H1 (cell line): ENCODE measurements at regions not wholly inside any gene's neighbourhood (a gene's known extent, or its start where the extent isn't known, plus 50 kb on each side); places are given as distances from the start of the nearest gene placed in this dataset.

Experiments
- CTCF ChIA-PET: fragments of 300-600 bp; sonication (Branson Sonifier 250); formaldehyde crosslinking; loops from one replicate; lab custom pipeline; 2021; ENCODE audit not compliant: partially characterized antibody; lab: Charles Lee
- POLR2A ChIA-PET: fragments of 300-600 bp; sonication (Branson Sonifier 250); formaldehyde crosslinking; loops from one replicate; lab custom pipeline; 2021; ENCODE audit warnings: inconsistent platforms; ENCODE audit not compliant: partially characterized antibody; lab: Charles Lee
- DNase-seq, 2 experiments: peaks; one replicate each; pipeline versions ENCODE4 v3.0.0 to v3.0.0-alpha.2; 2010 to 2022; ENCODE audit warnings: low spot score in 2 of 2, low read depth in 1 of 2, mixed read lengths in 1 of 2
- FAIRE-seq: peaks from 2 replicates; lab custom pipeline; 2011; peaks lifted over from hg19 to GRCh38; lab: Jason Lieb, UNC
- H2AFZ ChIP-seq: 2 replicates; pipeline ENCODE4 v1.8.1; 2012; ENCODE audit warnings: low read length, inconsistent platforms
- H2AK5ac ChIP-seq: 2 replicates; pipeline ENCODE4 v1.6.1; 2013; ENCODE audit warnings: low read depth, low read length
- H2BK120ac ChIP-seq: replicated peaks from 2 replicates; pipeline ENCODE3; 2013; ENCODE audit warnings: low read depth, low read length, inconsistent platforms
- H2BK12ac ChIP-seq: 2 replicates; pipeline ENCODE4 v1.6.1; 2013; ENCODE audit warnings: low read depth, low read length
- H2BK15ac ChIP-seq: 2 replicates; pipeline ENCODE4 v1.6.1; 2013; ENCODE audit warnings: low read length
- H2BK20ac ChIP-seq: 2 replicates; pipeline ENCODE4 v1.6.1; 2013; ENCODE audit warnings: low read length
- H2BK5ac ChIP-seq: 2 replicates; pipeline ENCODE4 v1.6.1; 2013; ENCODE audit warnings: low read depth, low read length
- H3K14ac ChIP-seq: 2 replicates; pipeline ENCODE4 v1.6.1; 2013; ENCODE audit warnings: inconsistent platforms; ENCODE audit not compliant: insufficient read length
- H3K18ac ChIP-seq: 2 replicates; pipeline ENCODE4 v1.6.1; 2013; ENCODE audit warnings: low read length; ENCODE audit errors: extremely low read depth
- H3K23ac ChIP-seq: 2 replicates; pipeline ENCODE4 v1.6.1; 2013; ENCODE audit warnings: inconsistent platforms; ENCODE audit not compliant: insufficient read length
- H3K23me2 ChIP-seq: 2 replicates; pipeline ENCODE4 v1.6.1; 2013; ENCODE audit warnings: low read depth, low read length
- H3K27ac ChIP-seq: 2 replicates; pipeline ENCODE4 v1.6.1; 2011; ENCODE audit warnings: low read depth, low read length, inconsistent platforms
- H3K27me3 ChIP-seq, 4 experiments: replicated peaks in 1 of 4; 1 replicate in 1 of 4; 2 replicates in 3 of 4; pipeline versions ENCODE4 v1.6.1 to v1.8.1; 2011 to 2013; ENCODE audit warnings: low read length in 3 of 4, mild to moderate bottlenecking in 3 of 4, inconsistent platforms in 2 of 4, mixed read lengths in 2 of 4, moderate library complexity in 1 of 4; ENCODE audit not compliant: control insufficient read depth in 3 of 4, insufficient read depth in 3 of 4; ENCODE audit errors: extremely low read depth in 1 of 4
- H3K36me3 ChIP-seq, 4 experiments: 2 replicates each; pipeline versions ENCODE4 v1.6.1 to v1.8.1; 2011 to 2013; ENCODE audit warnings: mild to moderate bottlenecking in 4 of 4, low read length in 3 of 4, moderate library complexity in 2 of 4, control low read depth in 1 of 4, inconsistent platforms in 1 of 4; ENCODE audit not compliant: insufficient read depth in 4 of 4, control insufficient read depth in 2 of 4
- H3K4ac ChIP-seq: replicated peaks from 2 replicates; pipeline ENCODE3; 2013; ENCODE audit warnings: low read length, low read depth, mixed read lengths, inconsistent platforms; ENCODE audit not compliant: insufficient read length
- H3K4me1 ChIP-seq, 4 experiments: replicated peaks in 1 of 4; 1 replicate in 1 of 4; 2 replicates in 3 of 4; pipeline versions ENCODE4 v1.6.1 to v1.8.1; 2011 to 2013; ENCODE audit warnings: low read length in 3 of 4, inconsistent platforms in 2 of 4, mixed read lengths in 1 of 4; ENCODE audit not compliant: insufficient read depth in 4 of 4, control insufficient read depth in 3 of 4
- H3K4me2 ChIP-seq, 2 experiments: 2 replicates each; pipeline versions ENCODE4 v1.6.1 to v1.8.1; 2011 to 2013; ENCODE audit warnings: low read depth in 2 of 2, low read length in 2 of 2, control low read depth in 1 of 2, inconsistent platforms in 1 of 2, mild to moderate bottlenecking in 1 of 2; ENCODE audit not compliant: insufficient read depth in 1 of 2
- H3K4me3 ChIP-seq, 4 experiments: fragments of 200-600, 300-600 bp in 1 of 4; sonication (generic), shearing (Covaris generic), sonication (Bioruptor Twin) in 1 of 4; 2 replicates each; pipeline versions ENCODE4 v1.5.1 to v1.8.1; 2011 to 2016; ENCODE audit warnings: low read length in 4 of 4, low read depth in 3 of 4, control low read depth in 2 of 4, inconsistent platforms in 2 of 4, mild to moderate bottlenecking in 2 of 4, mixed read lengths in 1 of 4, moderate library complexity in 1 of 4; ENCODE audit not compliant: insufficient read depth in 2 of 4; ENCODE audit errors: extremely low read depth in 1 of 4
- H3K56ac ChIP-seq: replicated peaks from 2 replicates; pipeline ENCODE3; 2013; ENCODE audit warnings: low read depth, mild to moderate bottlenecking, mixed read lengths, low read length, inconsistent platforms; ENCODE audit not compliant: insufficient read length
- H3K79me1 ChIP-seq: 2 replicates; pipeline ENCODE4 v1.6.1; 2013; ENCODE audit warnings: low read depth, low read length, control low read depth
- H3K79me2 ChIP-seq, 2 experiments: 2 replicates each; pipeline versions ENCODE4 v1.6.1 to v1.8.1; 2012 to 2013; ENCODE audit warnings: low read length in 2 of 2, mild to moderate bottlenecking in 2 of 2, inconsistent platforms in 1 of 2; ENCODE audit not compliant: insufficient read depth in 2 of 2, control insufficient read depth in 1 of 2
- H3K9ac ChIP-seq, 4 experiments: replicated peaks in 1 of 4; 1 replicate in 1 of 4; 2 replicates in 3 of 4; pipeline versions ENCODE4 v1.6.1 to v1.8.1; 2011 to 2013; ENCODE audit warnings: low read depth in 3 of 4, low read length in 3 of 4, control low read depth in 2 of 4, mild to moderate bottlenecking in 2 of 4, moderate library complexity in 2 of 4, inconsistent platforms in 1 of 4; ENCODE audit errors: extremely low read depth in 1 of 4
- H3K9me3 ChIP-seq, 2 experiments: 2 replicates each; pipeline versions ENCODE4 v1.6.1 to v1.8.1; 2012 to 2013; ENCODE audit warnings: mild to moderate bottlenecking in 2 of 2, moderate library complexity in 2 of 2, control low read depth in 1 of 2, inconsistent platforms in 1 of 2, low read depth in 1 of 2, low read length in 1 of 2, mixed read lengths in 1 of 2; ENCODE audit not compliant: insufficient read depth in 2 of 2
- H4K20me1 ChIP-seq, 2 experiments: replicated peaks in 1 of 2; 2 replicates each; pipeline versions ENCODE3 to v1.8.1; 2011 to 2013; ENCODE audit warnings: inconsistent platforms in 2 of 2, low read length in 2 of 2, mild to moderate bottlenecking in 1 of 2; ENCODE audit not compliant: insufficient read depth in 2 of 2, control insufficient read depth in 1 of 2
- H4K5ac ChIP-seq: 2 replicates; pipeline ENCODE4 v1.6.1; 2013; ENCODE audit warnings: low read length, low read depth, mixed read lengths, inconsistent platforms; ENCODE audit not compliant: insufficient read length
- H4K8ac ChIP-seq: 2 replicates; pipeline ENCODE4 v1.8.0; 2013; ENCODE audit warnings: mild to moderate bottlenecking, moderate library complexity, low read length, inconsistent platforms; ENCODE audit not compliant: insufficient read depth; ENCODE audit errors: extremely low read depth
- H4K91ac ChIP-seq: replicated peaks from 2 replicates; pipeline ENCODE3; 2013; ENCODE audit warnings: low read length, mixed read lengths, inconsistent platforms; ENCODE audit not compliant: insufficient read length
- CTBP2 ChIP-seq: IDR thresholded peaks from 2 replicates; pipeline ENCODE4 v1.7.0; 2011; ENCODE audit warnings: borderline replicate concordance, mild to moderate bottlenecking, moderate library complexity, mixed read lengths, low read length; ENCODE audit not compliant: insufficient read depth, insufficient read length
- GABPA ChIP-seq: IDR thresholded peaks from 2 replicates; pipeline ENCODE4 v1.6.1; 2011; ENCODE audit warnings: mild to moderate bottlenecking, low read length, moderate library complexity, borderline replicate concordance; ENCODE audit not compliant: insufficient read depth
- JUND ChIP-seq: IDR thresholded peaks from 2 replicates; pipeline ENCODE4 v1.6.1; 2011; ENCODE audit warnings: mild to moderate bottlenecking, improper control_type of control experiment, low read length
- NRF1 ChIP-seq: IDR thresholded peaks from 2 replicates; pipeline ENCODE4 v1.6.1; 2011; ENCODE audit warnings: mild to moderate bottlenecking, low read depth, low read length, improper control_type of control experiment
- POU5F1 ChIP-seq: IDR thresholded peaks from 2 replicates; pipeline ENCODE4 v1.6.1; 2011; ENCODE audit warnings: low read depth, mild to moderate bottlenecking, low read length, moderate library complexity
- RBBP5 ChIP-seq: IDR thresholded peaks from 2 replicates; pipeline ENCODE4 v1.7.1; 2012; ENCODE audit warnings: low read depth, mild to moderate bottlenecking, inconsistent platforms, low read length, moderate library complexity, borderline replicate concordance
- RXRA ChIP-seq: IDR thresholded peaks from 2 replicates; pipeline ENCODE4 v1.6.1; 2011; ENCODE audit warnings: low read depth, mild to moderate bottlenecking, low read length, moderate library complexity; ENCODE audit not compliant: insufficient read depth
- SIX5 ChIP-seq: IDR thresholded peaks from 2 replicates; pipeline ENCODE4 v1.6.1; 2011; ENCODE audit warnings: mild to moderate bottlenecking, low read depth, low read length
- ZNF274 ChIP-seq: IDR thresholded peaks from 2 replicates; pipeline ENCODE4 v1.7.0; 2012; ENCODE audit warnings: low read length, borderline replicate concordance; ENCODE audit errors: extremely low read depth
- WGBS, 2 experiments: shearing (Covaris generic) in 1 of 2; methylation state at CpG; one replicate each; pipeline versions ENCODE4 v1.1.6 to v1.1.7; 2013 to 2015; ENCODE audit warnings: low lambda C conversion rate in 2 of 2, mixed read lengths in 2 of 2, inconsistent platforms in 1 of 2, low coverage in 1 of 2, missing lambda C conversion rate in 1 of 2; ENCODE audit not compliant: insufficient replicate concordance in 2 of 2, insufficient coverage in 1 of 2, insufficient read length in 1 of 2; ENCODE audit errors: extremely low coverage in 1 of 2, missing lambda C conversion rate in 1 of 2; 5-methylcytosine and 5-hydroxymethylcytosine counted together
- TF ChIP-seq, protein P1 (sequence below): IDR thresholded peaks from 2 replicates; pipeline ENCODE4 v1.6.1; 2011; ENCODE audit warnings: low read length, improper control_type of control experiment
- TF ChIP-seq, protein P2 (sequence below): IDR thresholded peaks from 2 replicates; pipeline ENCODE4 v1.6.1; 2012; ENCODE audit warnings: inconsistent platforms

DNA sequence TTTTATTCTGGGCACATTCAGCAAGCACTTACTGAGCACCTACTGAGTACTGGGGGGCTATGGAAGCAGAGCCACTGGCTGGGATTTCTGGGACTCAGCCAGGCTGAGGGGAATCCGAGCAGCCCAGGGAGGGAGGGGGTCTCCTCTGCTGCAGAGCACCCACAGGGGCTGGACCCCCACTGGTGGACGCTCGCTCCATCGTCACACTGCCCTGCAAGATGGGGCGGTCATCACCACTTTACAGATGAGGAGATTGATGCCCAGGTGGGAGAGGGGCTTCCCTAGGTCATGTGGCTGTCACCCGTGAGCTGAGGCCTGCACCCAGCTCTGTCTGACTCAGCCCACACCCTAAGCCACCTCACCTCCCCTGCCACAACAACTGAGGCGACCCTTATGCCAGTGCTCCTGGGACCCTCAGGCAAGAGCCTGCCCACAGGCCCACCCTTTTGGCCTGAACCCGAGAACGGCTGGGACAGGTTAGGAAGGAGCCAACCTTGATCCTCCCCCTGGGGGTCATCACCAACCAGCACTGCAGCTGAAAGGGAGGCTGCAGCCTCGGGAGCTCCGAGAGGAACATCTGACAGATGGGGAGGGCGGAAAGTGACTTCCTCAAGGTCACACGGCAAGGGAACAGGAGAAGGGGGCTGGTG is 74.4 kb downstream of the SERPINA3 start:
- Histone ChIP-seq H3K36me3 (no peaks in the 10 kb centered on the region), H3K14ac (no peak overlapping the region), H3K4me1 (peaks cover 0 to 10% (median 4%) of the 10 kb centered on the region in 4 experiments; a peak in 5 of 7 replicates), H3K27me3 (peaks cover 0 to 8% (median 4%) of the 10 kb centered on the region in 4 experiments; a peak in 5 of 7 replicates), H3K23me2 (no peaks in the 10 kb centered on the region), H2BK120ac (no peak overlapping the region), H3K4ac (no peak overlapping the region), H3K9ac (no peak overlapping the region), H3K9me3 (no peaks in the 10 kb centered on the region), H2BK12ac (no peak overlapping the region), H3K27ac (no peak overlapping the region), H3K4me3 (no peak overlapping the region), H3K79me1 (no peaks in the 10 kb centered on the region), H2AFZ (no peak overlapping the region), H2BK15ac (no peak overlapping the region), H3K18ac (no peak overlapping the region), H4K8ac (peak overlapping the region; percentile 40; the same call in 1 of the 2 replicates), H2AK5ac (no peak overlapping the region), H3K23ac (no peak overlapping the region), H2BK20ac (no peak overlapping the region), H3K56ac (no peak overlapping the region), H4K91ac (no peak overlapping the region), H2BK5ac (no peak overlapping the region), H4K5ac (no peak overlapping the region), H3K79me2 (no peaks in the 10 kb centered on the region), H3K4me2 (no peak overlapping the region), H4K20me1 (no peaks in the 10 kb centered on the region)
- DNase-seq (no peak), FAIRE-seq (no peak)
- CTCF ChIA-PET: interaction anchor here (0.6 to 1.3 kb wide), 5 partner anchors 59 to 746 kb away, joined by 3 read pairs; no protein-coding TSS in a partner anchor
- 85% methylated on average over 13 of the region's 13 CpGs; no CpG with 5 or more reads in 1 of the 2 experiments for WGBS, 2 experiments
- POLR2A ChIA-PET: no interaction called here
- TF ChIP-seq RBBP5 (no peak), RXRA (no peak), GABPA (no peak), POU5F1 (no peak), JUND (no peak), CTBP2 (no peak), SIX5 (no peak), NRF1 (no peak), ZNF274 (no peak)
- TF ChIP-seq, protein P1, sequence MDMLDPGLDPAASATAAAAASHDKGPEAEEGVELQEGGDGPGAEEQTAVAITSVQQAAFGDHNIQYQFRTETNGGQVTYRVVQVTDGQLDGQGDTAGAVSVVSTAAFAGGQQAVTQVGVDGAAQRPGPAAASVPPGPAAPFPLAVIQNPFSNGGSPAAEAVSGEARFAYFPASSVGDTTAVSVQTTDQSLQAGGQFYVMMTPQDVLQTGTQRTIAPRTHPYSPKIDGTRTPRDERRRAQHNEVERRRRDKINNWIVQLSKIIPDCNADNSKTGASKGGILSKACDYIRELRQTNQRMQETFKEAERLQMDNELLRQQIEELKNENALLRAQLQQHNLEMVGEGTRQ: no peak
- TF ChIP-seq, protein P2, sequence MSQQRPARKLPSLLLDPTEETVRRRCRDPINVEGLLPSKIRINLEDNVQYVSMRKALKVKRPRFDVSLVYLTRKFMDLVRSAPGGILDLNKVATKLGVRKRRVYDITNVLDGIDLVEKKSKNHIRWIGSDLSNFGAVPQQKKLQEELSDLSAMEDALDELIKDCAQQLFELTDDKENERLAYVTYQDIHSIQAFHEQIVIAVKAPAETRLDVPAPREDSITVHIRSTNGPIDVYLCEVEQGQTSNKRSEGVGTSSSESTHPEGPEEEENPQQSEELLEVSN: no peak
